Kidney epithelial cell (primary cell): ENCODE measurements at regions not wholly inside any gene's neighbourhood (a gene's known extent, or its start where the extent isn't known, plus 50 kb on each side); places are given as distances from the start of the nearest gene placed in this dataset.

Source experiments
- DNase-seq: peaks from one replicate; pipeline ENCODE4 v3.0.0-alpha.2; 2010; ENCODE audit warnings: low read depth
- H3K27me3 ChIP-seq: 2 replicates; pipeline ENCODE4 v1.6.0; 2011; ENCODE audit warnings: low read length; ENCODE audit not compliant: control insufficient read depth, insufficient read depth
- H3K36me3 ChIP-seq: 2 replicates; pipeline ENCODE4 v1.5.1; 2011; ENCODE audit warnings: low read length; ENCODE audit not compliant: control insufficient read depth, insufficient read depth
- H3K4me3 ChIP-seq: 2 replicates; pipeline ENCODE4 v1.5.1; 2011; ENCODE audit warnings: low read depth, mild to moderate bottlenecking, control low read depth, low read length
- TF ChIP-seq, protein P1 (sequence below): IDR thresholded peaks from 2 replicates; pipeline ENCODE4 v1.5.1; 2011; ENCODE audit warnings: mild to moderate bottlenecking, moderate library complexity, low read length, control low read depth, inconsistent platforms; ENCODE audit not compliant: insufficient read depth, poor library complexity, severe bottlenecking

DNA sequence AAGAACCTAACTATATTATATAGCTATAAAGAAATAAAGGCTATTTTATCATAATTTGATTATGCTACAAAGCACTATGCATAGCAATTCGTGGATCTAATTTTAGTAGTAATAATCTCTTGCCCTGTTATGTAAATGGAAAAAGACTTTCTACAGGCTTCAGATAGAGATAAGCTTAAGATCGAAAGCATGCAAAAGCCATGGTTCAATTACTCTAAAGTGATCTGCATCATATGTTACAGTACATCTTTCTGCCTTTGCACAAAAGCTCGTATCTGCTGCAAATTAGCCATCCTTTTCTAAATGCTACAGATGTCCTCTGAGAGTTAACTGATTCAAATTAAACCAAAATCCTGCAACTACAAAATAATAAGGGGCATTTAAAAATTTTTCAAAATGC is 234.8 kb upstream of the TMEM161B start:
- H3K4me3 ChIP-seq, result no peak overlapping the region
- H3K36me3 ChIP-seq, result no peaks in the 10 kb centered on the region
- H3K27me3 ChIP-seq, result no peaks in the 10 kb centered on the region
- TF ChIP-seq, protein P1, sequence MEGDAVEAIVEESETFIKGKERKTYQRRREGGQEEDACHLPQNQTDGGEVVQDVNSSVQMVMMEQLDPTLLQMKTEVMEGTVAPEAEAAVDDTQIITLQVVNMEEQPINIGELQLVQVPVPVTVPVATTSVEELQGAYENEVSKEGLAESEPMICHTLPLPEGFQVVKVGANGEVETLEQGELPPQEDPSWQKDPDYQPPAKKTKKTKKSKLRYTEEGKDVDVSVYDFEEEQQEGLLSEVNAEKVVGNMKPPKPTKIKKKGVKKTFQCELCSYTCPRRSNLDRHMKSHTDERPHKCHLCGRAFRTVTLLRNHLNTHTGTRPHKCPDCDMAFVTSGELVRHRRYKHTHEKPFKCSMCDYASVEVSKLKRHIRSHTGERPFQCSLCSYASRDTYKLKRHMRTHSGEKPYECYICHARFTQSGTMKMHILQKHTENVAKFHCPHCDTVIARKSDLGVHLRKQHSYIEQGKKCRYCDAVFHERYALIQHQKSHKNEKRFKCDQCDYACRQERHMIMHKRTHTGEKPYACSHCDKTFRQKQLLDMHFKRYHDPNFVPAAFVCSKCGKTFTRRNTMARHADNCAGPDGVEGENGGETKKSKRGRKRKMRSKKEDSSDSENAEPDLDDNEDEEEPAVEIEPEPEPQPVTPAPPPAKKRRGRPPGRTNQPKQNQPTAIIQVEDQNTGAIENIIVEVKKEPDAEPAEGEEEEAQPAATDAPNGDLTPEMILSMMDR, result no peak
- no peak for DNase-seq

GRCh38 chr5:88503041-88503345 is 234.3 kb upstream of the TMEM161B start:
- no peak for DNase-seq
- H3K4me3 ChIP-seq, result no peak overlapping the region
- TF ChIP-seq, protein P1, result no peak
- no peaks in the 10 kb centered on the region for H3K36me3 ChIP-seq
- no peaks in the 10 kb centered on the region for H3K27me3 ChIP-seq

DNA sequence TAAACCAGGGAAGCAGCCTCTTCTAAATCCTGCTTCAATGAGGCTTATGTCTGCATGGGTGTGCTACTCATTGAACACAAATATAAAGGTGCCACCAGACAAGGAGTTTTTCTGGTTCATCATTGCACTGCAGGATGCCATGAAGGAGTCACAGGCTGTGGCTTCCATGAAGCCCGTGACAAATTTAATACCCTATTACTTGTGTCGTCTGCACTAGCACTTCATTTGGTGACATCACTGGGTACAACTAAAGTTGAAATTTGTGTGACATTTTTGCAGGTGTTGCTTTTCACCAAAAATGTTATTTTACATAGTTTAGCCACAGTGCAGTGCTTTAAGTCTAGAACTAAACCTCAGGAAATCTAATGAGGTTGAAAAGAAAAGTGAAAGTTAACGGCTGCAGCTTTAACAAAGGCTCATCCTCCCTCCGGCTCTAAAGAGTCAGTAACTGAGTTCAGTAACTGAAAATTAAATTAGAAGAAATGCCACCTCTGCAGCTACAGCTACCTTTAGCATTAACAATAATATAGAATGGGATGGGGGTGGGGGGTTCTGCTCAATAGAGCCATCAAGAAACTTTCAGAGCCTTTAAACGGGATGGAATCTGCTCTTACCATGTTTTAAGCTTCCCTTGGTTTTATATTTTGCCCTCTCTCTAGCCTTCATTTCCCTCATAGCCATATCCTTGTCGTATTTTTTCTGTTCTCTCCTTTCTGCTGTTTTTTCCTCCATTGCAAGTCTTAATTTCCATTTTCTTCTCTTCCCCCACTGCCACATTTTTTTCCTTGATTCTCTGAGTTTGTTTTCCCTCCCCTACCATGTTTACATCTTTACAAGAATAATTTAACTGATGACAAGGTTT is 233.8 kb upstream of the TMEM161B start:
- no peaks in the 10 kb centered on the region for H3K27me3 ChIP-seq
- DNase-seq, result no peak
- H3K36me3 ChIP-seq, result no peaks in the 10 kb centered on the region
- TF ChIP-seq, protein P1, result no peak
- no peak overlapping the region for H3K4me3 ChIP-seq

DNA sequence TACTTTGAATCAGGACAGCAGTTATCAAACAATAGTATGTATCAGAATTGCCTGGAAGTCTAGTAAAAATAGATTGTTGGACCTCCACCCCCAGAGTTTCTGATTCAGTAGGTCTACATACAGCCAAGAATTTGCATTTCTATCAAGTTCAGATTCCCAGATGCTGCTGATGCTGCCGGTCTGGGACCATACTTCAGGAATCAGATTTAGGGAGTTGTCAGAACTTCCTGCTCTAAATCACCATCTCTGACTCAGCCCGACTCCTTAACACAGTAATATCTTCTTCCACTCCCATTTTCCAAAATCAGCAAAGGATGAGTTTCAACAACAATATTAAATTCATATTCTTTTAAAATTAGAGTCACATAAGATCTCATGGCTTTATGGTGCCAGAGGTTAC is 227.2 kb upstream of the TMEM161B start:
- no peaks in the 10 kb centered on the region for H3K27me3 ChIP-seq
- no peak overlapping the region for H3K4me3 ChIP-seq
- DNase-seq, result no peak
- no peaks in the 10 kb centered on the region for H3K36me3 ChIP-seq
- TF ChIP-seq, protein P1, result no peak

DNA sequence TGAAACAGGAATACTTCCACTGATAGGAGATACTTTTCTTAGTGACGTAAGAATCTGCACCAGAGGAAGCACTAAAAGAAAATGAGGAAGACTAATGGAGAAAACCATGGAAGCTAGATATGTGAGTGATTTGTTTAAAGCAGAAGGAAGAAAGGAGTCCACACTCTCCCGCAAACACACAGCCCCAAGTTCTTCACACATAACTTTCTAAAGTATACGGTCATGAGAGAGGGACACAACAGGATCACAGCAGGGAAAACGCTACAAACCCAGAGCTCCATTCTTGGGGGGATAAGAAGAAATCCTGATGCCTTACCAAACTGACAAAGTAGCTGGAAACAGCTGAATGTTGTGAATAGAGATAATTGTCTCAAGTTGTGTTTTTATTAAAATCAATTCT is 222.2 kb upstream of the TMEM161B start:
- Histone ChIP-seq H3K4me3 (no peak overlapping the region), H3K36me3 (no peaks in the 10 kb centered on the region), H3K27me3 (no peaks in the 10 kb centered on the region)
- TF ChIP-seq, protein P1, result no peak
- DNase-seq, result no peak

DNA sequence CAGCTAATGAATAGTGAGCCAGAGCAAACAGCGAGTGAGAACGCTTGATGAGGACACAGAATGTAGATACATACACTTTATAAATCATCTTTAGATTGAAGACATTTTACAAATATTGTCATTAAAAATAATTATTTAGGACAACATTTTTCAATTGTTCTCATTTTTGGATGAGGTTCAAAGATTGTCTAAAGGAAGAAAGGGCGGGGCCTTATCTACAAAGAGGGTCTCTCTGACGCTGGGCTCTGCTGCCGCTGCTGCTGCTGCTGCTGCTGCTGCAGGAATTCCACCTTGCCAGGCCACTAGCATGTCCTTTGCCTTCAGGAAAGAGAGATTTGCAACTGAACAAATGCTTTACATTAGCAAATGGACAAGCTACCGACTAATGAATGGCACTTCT is 220.7 kb upstream of the TMEM161B start:
- Histone ChIP-seq H3K27me3 (no peaks in the 10 kb centered on the region), H3K36me3 (no peaks in the 10 kb centered on the region), H3K4me3 (no peak overlapping the region)
- no peak for DNase-seq
- TF ChIP-seq, protein P1, result no peak
